Anterior cingulate cortex (tissue), 58 donors: ENCODE measurements at regions not wholly inside any gene's neighbourhood (a gene's known extent, or its start where the extent isn't known, plus 50 kb on each side); places are given as distances from the start of the nearest gene placed in this dataset.

Source experiments
- DNase-seq, 58 donors: peaks; one replicate each; lab custom pipeline; 2025; lab: John Stamatoyannopoulos, UW

DNA sequence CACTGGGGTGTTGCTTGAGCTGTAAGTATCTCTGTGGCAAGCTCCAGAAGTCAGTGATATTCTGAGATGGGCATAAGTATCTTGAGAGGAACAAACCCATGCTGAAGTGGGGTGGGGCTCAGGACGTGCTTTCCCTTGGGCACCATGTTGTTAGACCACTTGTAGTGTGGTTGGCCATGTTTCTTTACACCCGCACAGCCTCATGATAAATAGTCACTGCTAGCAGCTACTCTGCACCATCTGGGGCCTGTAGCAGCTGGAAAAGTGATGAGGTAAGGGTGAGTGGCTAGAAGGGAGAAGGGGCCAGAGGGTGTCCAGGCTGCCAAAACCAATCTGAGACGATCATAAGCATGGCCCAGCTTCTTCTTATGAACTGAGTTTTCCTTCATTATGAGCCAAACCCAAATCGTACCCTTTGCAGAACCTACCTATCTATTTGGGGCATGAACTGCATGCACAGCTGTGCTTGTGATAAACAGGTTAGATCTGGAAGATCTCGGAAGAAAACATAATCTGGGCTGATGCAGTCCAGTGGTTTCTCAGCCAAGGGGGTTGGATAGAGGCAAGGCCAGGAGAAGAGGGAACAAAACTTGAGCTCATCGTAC lies 91.9 kb upstream of the IRF2BP2 start:
- no peak for DNase-seq

DNA sequence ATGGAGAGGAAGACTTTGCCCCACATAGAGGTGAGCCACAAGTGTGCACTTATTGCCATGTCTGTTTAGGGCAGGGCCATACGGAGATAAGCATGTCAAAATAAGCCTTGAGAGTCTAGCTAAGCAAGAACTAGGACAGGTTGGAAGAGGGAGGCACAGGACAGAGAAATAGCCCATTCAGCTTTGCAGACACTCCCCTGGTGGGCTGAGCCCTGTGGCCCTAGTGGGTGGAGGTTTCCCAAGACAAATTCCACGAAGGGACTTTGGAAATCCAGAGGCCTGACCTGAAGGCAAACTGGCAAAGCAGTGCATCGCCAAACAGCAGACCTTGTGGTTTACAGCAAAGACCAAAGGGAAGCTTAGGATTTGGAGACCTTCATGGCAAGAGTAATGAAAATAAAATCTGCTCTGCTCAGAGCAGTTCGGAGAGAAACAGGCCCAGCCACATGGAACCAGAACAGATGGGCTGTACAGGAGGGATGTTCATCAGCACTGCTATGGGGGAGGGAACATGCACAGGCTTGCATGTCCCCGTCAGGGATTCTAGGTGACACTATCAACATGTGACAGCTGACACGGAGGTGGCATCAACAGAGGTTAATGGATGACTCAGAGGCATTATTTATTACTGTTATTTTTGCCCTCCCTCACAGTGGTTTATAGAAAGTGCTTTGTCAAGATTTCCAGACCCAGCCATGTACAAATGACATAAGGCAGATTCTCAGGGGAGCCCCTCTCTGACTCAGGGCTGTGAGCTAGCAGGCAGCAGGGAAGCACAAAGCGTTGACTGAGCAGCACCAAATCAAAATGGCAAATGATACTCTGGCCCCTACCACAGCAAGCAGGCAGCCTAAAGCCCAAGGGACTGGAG lies 90.1 kb upstream of the IRF2BP2 start:
- peak in 2 of 58 donors; percentile 8 to 15 for DNase-seq

DNA sequence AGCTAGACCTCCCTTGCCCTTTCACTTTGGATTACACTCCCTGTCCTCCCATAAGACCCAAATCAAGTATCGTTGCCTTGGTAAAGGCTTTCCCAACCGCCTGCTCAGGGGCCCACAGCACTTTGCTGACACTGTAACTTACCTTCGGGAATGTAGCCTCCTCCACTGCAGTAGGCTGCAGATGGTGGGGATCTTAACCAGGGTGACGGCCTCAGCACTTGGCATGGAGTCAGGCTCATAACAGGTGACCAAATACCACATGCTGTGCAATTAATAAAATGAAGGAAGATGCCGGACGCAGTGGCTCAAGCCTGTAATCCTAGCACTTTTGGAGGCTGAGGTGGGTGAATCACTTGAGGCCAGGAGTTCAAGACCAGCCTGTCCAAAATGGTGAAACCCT lies 88.7 kb upstream of the IRF2BP2 start:
- DNase-seq: no peak

DNA sequence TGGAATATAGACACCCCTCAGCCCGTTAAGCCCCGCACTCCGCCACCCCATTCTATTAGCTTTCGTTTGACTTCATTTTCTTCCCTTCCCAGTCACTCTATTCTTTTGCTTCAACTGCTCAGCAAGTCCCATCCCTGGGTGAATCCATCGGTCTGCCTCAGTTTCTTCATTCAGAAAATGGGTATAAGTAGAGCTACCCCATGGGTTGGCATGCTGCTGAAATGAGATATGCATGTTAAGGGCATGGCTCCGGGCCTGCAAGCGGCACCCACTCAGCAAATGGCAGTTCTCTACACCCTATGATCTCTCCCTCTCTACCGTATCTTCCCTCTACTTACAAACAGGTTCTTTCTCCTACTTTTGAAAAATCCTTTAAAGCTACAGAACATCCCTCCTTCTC lies 87.8 kb upstream of the IRF2BP2 start:
- no peak for DNase-seq

DNA sequence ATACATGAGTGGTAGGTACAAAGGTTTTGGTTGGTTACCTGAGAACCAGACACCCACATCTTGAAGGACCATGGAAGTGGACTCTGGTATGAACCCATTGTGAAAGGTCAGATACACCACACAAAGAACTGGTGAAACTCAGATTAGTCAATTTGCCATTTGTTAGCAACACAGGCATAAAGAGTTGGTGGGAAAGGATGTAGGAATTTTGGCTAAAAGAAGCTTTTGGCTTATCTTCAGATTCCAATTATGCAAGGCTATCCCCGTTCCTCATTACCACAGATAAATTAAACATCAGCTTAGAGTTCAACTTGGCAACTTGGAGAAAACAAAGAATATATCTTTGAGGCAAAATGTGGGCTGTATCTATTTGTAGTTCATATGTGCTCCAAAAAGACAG lies 87.0 kb upstream of the IRF2BP2 start:
- DNase-seq: no peak

DNA sequence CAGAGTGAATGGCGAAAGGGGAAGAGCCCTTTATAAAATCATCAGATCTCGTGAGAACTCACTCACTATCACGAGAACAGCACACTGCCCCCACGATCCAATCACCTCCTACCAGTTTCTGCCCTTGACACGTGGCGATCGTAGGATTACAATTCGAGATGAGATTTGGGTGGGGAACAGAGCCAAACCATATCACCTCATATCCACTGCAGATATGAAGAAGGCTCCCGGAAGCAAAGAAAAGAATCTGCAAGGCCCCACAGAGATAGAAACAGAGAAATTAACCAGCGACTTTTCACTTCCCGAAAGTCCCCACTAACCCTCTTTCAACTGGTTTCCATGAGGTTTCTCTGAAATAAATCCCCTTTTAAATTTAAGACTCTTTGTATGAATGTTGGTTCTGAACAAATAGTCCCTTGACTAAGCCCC lies 86.2 kb upstream of the IRF2BP2 start:
- no peak for DNase-seq

DNA sequence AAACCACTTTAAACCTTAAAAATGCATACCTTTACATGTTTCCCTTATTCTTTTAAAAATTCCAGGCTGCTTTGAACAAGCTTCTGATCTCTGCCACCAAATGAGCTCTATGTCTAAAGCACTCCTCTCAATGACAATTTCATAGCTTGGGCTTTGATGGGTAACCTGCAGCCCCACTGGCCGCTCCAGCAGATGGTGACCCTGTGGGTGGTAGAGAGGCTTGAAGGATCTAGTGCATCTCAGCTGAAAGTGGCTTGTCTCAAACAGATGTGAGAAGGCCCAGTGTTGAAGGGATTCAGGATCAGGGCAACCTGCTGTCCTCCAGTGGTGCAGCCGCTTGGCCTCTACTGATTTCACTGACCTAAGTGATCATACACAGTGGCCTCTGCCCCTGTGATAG lies 84.7 kb upstream of the IRF2BP2 start:
- no peak for DNase-seq

DNA sequence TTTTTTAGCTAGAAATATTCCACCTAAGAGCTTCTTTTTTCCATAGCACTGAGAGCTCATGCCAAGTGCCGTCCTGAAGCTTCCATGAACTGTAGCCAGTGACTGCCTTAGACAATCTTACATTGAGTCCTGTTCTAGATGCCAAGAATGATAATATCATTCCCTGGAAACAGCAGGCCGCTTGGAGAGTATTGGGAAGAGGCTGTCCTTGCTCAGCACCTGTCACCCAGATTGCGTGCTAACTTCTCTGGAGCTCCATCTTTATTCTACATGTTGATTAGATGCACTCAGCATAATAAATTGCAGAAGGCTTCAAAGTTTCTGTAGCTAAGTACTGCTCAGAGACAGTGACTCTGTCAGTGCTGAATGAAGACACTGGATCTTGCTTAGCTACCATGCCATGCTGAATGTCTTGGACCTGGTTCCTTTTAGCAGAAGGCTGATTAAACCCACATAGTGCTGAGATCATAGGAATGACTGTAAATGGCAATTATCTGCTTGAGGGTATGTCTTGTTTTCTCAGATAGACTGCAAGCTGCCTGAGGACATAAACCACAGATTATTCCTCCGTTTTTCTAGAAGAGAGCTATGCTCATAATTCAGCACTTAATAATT lies 83.1 kb upstream of the IRF2BP2 start:
- peak in 6 of 58 donors; percentile 5 to 47 (median 34) for DNase-seq

DNA sequence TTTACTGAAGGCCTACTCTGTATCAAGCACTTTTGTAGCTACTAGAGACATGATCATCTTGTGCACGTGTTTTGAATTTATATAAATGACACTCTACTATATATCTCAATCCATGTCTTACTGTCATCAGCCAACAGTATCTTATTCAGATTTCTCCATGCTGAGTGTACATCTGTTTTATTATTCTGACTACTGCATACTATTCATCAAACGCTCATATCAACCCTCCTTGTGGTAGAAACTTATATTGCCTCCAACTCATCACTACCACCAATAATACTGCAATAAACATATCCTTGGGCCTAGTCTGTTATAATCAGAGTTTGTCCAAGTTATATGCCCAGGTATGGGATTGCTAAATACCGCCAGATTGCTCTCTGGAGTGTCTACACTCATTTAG lies 81.6 kb upstream of the IRF2BP2 start:
- DNase-seq: no peak

DNA sequence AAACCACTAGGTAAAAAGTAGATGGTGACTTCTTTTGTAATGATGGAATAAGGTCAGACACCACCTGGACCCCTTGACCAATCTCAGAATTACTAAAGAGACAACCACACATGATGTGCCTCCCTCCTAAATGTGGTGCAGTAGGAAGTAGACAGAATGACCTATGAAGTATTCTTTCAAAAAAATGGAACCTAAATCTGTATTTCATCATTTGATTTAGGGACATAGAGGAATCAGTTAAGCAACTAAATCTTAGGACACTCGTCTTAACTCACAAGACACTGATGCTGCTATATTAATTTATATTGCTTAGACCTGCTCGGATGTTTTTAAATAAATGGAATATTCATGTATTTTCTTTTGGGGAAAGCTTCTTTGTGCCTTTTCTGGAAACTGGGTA lies 80.9 kb upstream of the IRF2BP2 start:
- DNase-seq: no peak

DNA sequence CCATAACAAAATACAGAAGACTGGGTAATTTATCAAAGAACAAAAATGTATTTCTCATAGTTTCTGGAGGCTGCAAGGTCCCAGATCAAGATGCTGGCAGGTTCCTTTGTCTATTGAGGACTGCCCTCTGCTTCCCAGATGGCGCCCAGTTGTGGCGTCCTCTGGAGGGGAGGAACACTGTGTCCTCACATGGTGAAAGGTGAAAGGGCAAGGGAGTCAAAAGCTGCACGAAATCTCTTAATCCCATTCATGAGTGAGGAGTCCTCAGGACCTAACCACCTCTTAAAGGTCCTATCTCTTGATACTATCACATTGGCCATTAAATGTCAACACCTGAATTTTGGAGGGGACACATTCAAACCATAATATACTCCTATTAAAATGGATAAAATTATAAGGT lies 79.3 kb upstream of the IRF2BP2 start:
- no peak for DNase-seq

DNA sequence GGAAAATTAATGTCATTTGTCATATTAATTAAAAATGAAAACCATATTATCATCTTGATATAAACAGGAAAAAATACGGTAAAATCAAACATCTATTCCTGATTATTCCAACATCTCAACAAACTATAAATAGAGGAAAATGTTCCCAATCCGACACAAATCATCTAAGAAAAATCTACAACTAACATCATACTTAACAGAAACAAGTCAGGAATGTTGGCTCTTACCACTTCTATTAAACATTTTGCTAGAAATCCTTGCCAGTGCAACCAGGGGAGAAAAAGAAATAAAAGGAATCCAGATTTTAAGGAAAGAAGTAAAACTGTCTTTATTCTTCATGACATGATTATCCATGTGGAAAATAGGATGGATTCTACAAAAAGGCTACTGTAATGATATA lies 77.0 kb upstream of the IRF2BP2 start:
- no peak for DNase-seq

DNA sequence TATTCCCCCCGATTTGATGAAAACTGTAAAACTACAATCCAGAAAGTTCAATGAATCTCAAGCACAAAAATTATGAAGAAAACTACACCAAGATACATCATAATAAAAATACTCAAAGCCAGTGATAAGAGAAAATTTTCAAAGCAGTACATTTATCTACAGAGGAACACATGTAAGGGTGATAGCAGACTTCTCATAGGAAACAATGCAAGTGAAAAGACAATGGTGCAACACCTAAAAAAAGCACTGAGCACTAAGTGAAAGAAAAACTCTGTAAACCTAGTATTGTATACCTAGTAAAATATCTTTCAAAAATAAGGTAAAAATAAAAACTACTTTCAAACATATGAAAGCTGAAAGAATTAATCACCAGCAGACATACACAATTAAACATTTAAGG lies 76.1 kb upstream of the IRF2BP2 start:
- DNase-seq: no peak

DNA sequence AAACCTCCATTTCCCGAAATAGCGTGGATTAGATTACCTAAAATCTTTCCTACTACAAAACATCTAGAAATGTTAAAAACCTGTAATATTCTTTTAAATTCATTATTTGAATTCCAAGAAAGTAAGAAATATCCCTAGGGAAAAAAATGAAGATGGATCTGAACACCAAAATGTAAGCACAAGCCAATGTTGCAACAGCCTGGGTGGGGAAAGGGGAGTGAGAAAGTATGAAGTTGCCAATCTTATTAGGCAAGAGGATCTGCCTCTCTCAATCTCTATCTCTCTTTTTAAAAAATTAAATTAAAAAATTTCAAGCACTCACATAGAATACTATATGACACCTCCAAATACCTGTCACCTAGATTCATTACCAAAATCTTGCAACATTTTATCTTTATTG lies 74.9 kb upstream of the IRF2BP2 start:
- no peak for DNase-seq

DNA sequence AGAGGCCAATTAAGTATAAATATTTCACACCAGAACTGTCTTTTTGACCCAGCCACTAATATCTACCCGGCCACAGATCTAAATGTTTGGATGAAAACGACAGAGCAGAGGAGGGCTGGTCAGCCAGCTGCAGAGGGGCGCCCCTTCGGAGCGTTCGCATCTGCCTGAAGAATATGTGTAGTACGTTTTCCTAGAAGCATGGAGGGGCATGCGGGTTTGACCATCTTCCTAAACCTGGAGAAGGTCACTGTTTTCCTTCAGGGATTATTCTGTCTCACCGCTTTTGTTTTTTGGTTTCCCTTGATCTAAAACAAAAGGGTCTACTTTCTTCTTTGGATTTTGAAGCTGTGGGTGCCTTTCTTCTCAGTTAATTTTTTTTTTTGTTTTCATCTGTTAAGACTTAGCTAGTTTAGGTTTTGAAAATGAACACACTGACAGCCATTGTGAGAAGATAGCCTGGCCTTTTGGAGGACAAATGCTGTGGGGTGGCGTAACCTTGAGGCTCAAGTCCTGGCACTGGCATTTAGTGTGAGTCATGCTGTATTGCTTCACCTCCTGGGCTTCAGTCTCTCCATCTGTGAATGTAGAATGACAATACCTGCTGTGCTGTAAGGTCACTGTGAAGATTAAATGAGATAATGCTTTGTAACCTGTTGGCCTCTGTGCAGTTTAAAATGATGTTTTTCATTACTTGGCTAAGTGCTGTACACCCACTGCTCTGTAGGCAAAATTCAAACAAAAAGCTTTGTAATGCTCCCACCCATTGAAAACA lies 74.1 kb upstream of the IRF2BP2 start:
- DNase-seq: peak in 2 of 58 donors; percentile 32 to 50

DNA sequence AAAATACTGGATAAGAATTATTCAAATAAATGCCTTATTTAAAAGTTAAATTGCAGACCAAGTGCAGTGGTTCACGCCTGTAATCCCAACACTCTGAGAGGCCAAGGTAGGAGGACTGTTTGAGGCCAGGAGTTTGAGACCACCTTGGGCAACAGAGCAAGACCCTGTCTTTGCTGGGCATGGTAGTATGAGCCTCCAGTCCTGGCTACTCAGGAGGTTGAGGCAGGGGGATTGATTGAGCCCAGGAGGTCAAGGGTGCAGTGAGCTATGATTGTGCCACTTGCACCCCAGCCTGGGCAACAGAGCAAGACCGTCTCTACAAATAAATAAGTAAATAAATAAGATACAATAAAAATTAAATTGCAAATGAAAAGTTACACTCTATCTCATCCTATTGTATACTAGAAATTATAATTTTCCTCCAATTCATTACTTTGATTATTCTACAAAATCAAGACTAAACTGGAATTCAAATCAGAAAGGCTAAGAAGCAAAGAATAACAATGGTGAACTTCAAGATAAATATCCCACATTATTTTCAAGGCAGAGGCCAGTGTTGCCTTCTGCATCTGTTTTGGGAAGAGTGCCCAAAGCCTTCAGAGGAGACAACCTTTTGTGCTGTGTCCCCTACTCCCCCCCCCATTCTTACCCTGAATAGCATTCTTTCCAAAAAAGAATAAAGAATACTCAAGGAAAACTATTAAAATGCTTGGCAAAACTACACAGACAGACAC lies 73.3 kb upstream of the IRF2BP2 start:
- no peak for DNase-seq

DNA sequence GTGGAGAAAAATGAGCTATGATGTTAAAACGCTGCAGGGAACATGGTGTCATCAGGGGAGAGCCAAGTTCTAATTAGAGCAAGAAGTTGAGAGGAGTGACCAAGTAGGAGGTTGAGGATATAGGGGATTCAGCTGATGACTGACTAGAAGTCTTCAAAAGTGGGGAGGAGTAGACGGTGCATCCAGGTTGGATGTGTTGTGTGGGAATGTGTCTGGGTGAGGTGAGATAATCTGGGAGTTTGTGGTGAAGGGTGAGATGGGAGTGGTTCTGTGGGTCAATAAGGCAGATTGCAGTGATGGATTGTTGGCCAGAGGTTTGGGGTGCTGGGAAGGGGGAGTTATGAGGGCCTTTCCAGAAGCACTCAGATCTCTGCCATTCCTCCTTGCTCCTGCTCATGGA lies 72.0 kb upstream of the IRF2BP2 start:
- DNase-seq: no peak

DNA sequence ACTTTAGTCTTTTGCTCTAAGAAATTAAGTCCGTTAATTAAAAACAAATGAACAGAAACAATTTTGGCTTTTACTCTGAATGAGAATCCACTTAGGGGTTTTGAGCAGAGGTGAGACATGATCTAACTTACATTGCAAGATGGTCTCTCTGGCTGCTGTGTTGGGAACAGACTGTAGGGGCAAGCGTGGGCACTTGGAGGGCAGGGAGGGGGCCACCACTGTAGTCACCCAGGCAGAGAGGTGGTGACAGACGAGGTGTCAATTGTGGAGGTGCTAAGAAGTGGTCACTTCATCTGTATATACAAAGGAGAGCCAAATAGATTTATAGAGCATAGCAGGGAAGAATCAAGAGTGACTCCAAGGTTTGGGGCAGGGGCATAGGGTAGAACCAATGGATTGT lies 71.1 kb upstream of the IRF2BP2 start:
- no peak for DNase-seq

DNA sequence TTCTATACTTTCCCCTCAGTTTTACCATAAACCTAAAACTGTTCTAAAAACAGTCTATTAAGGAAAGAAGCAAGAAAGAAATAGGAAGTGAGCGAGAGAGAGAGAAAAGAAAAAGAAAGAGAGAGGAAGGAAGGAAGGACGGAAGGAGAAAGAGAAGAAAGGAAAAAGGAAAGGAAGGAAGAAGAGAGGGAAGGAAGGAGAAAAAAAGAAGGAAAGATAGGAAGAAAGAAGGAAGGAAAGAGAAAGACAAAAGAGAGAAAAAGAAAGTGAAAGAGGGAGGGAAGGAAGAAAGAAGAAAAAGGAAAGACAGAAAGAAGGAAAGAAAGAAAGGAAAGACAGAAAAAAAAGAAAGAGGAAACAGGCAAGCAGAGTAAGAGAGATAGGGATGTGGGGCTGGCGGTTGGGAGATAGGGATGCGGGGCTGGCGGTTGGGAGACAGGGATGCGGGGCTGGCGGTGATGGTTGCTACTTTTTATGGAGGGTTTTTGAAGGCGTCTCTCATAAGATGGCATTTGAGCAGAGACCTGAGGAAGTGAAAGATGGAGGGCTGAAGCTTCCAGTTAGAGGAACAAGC lies 70.4 kb upstream of the IRF2BP2 start:
- DNase-seq: no peak

DNA sequence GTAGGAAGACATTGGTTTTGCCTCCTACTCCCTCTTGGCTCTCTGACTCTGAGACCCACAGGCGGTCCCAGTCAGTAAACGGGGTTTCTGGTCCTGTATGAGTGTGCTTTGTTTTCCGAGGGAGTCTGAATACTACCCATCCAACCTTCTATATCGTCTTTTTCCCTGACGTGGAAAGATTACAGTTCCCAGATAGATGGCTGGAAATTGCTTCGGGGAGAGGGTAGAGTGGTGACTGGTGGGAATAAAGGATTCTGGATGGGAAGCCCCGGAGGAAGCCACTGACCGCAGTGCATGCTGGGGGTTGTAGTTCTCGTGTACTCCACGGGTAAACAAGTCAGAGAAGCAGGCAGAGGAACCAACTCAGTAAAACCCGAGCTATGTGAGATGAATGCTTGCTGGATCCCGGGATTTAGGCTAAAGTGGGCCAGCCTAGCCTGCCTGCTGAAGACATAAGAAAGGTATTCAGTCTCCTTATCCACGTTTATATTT lies 66.2 kb upstream of the IRF2BP2 start:
- peak in 56 of 58 donors; percentile 27 to 93 (median 80) for DNase-seq
